GM21515 (cell line): ENCODE measurements at regions not wholly inside any gene's neighbourhood (a gene's known extent, or its start where the extent isn't known, plus 50 kb on each side); places are given as distances from the start of the nearest gene placed in this dataset.

ENCODE experiments used
- ATAC-seq: cut with Tn5 transposase; IDR thresholded peaks from one replicate; pipeline ENCODE4 v1.9.1; 2021; ENCODE audit not compliant: unreplicated experiment

DNA sequence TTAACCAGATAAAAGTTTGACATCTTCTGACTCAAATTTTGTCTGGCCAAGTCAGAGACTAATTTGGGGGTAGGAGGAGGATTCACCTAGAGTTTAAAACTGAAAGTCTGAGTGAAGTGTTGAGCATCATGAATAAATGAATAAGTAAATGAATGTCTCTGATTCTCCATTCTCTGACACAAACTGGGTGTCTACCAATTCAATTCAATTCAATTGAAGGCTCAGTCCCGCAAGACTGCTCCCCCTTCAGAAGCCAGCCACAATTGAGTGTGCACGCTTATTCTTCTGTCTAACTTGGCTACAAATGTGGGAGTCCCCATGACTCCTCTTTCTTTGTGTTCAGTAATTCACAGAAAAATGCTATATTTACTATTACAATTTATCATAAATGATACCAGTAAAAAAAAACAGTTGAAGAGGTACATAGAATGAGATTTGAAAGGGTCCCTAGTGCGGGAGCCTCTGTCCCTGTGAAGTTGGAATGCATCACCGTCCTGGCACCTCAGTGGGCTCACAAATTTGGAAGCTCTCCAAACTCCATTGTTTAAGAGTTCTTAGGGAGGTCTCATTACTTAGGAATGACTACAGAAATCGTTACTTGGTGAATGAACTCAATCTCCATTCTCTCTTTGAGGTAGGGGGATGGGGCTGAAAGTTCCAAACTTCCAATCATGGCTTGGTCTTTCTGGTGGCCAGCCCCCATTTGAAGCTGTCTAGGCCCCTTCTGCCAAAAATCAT lies 243.7 kb upstream of the PHYHIPL start:
- no peak for ATAC-seq

DNA sequence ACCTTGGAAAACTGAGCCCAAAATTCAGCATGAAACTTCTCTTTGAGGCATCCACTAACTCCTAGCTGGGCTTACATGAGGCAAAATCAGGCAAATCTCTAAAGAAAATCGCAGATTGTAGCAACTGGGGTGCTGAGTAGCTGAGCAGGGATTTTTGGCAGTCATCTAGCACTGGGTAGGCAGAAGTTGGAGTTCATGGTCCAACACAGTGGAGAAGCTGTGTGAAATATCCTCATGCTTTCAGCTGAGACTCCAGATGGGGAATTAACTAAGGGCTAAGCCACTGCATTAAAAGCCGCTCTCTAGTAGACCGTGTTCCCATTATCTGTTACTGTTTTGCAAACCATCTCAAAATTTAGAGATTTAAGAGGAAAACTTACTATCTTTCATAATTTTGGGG lies 240.1 kb upstream of the PHYHIPL start:
- ATAC-seq = no peak

DNA sequence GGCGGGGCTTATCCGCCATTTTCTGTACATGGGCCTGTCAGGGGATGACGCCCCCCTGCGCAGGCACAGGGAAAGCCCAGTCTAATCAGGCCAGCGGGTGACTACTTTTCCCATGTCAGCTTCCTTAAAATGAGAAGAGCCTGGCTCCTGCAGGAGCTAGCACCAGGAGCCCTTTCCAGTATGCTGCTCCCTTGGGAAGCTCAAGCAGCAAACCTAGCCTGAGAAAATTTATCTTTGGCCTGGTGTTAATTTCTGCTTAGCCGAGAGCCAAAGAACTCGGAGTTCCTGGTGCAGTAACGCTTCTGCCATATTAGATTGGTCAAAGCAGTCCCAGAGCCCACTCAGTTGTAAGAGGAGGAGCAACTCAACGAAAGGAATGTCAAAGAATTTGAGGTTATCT lies 239.0 kb upstream of the PHYHIPL start:
- no peak for ATAC-seq

DNA sequence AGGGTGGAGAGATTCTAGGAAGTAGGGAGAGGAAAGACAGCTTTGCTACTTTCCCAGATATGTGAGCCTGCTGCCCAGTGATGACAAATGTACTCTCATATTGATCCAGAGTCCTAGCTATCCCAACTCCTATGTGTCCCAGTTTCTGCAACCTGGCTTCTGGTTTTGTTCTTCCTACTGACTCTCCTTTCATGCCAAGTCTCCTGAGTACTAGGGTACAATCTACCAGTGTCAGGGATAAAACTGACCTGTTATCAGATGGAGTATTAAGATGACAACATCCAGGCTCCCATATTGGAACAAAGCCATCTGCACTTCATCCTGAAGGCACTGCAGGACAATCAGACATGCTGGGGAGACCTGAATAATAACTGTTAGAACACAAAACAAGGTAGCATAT lies 233.7 kb upstream of the PHYHIPL start:
- no peak for ATAC-seq

DNA sequence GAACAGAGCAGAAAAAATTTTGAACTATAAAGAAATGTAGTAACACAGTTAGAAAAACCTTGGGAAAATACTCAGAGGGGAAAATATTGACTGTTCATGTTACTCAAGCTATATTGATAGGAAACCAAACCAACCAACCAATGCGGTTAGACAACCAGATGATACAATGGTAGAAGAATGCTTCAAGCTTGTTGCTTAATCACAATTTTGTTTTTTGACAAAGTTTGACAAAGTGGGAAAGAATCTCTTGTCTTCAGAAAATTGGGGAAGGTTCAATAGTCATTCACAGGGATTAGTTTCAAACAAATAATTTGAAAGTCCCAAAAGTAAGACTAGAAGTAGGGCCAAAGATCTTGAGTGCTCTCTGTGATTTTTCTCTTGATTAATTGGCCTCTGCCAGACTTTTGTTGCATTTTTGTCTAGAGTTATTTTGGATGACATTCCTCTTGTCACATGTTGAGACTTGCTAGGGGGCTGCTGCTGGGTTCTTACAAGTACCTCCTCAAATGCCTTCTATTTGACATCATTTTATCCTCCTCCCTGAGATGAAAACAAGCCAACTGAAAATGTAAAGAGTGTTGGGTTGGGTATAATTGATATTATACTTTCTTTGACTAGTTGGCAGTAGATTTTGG lies 233.1 kb upstream of the PHYHIPL start:
- no peak for ATAC-seq

DNA sequence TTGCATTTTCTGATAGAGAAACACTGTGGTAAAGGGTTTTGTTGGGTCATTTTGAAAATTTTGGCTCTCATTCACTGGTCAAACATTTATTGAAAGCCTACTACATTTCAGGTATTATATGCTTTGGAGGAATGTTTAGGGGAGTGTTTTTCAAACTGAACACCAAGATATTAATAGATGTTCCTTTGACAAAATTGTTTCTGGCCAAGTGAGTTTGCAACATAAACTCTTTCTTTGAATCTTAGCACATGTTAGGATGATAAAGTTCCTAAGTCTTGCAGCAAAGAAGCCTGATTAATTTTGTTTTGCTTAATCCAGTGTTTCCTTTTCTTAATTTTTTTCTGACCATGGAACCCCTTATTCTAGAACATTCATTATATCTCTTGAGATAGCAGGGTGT lies 232.5 kb upstream of the PHYHIPL start:
- no peak for ATAC-seq

DNA sequence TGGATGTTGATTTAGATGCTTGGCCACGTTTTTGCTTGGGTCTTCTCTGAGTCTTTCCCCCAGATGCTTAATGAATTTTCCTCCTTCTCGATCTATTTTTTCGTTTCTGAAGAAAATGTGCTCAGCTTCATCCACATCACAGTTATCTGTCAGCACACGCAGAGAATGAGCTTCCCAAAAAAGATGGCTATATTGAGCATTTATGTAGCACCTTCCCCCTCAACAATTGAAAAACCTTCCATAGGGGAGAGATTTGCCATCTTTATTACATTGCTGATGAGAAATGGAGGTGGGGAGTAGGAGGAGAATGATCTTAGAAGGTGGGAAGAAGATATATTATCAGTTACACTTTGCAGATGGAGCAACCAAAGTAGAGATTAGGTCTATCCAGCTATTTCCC lies 228.1 kb upstream of the PHYHIPL start:
- ATAC-seq = no peak

DNA sequence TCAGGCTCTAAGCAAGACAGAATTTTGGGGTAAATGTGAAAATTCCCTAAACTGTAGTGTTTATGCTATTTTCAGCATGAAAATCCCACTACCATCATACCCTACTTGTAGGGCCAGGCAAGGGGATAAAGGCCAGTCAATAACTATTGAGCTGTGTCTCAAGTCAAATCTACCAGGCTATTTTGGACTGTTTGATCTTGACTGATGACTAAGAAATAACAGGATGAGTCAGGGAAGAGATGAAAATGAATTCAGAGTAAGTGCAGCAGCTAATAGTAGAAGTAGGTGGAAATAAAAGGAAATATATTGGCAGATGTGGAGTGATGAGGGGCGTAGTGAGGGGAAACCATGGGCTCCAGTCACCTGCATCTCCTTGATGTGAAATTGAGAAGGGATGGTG lies 225.8 kb upstream of the PHYHIPL start:
- ATAC-seq = no peak

DNA sequence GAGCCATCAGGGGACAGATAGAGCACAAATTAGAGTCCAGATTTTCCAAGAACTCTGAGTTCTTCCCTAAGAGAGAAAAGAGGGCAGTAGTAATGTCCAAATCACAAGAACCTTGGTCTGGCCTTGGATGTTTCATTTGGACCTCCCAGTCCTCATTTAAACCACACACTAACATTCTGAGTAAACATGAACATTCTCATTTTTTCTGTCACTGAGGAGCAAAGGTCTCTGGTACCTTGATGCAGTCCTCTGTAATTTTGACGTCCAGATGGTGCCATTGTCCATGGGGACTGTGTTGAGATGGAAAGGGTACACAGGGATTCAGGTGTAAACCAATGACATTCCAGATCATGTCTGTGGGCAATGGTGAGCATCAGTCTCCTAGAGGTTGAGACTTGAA lies 225.4 kb upstream of the PHYHIPL start:
- no peak for ATAC-seq

DNA sequence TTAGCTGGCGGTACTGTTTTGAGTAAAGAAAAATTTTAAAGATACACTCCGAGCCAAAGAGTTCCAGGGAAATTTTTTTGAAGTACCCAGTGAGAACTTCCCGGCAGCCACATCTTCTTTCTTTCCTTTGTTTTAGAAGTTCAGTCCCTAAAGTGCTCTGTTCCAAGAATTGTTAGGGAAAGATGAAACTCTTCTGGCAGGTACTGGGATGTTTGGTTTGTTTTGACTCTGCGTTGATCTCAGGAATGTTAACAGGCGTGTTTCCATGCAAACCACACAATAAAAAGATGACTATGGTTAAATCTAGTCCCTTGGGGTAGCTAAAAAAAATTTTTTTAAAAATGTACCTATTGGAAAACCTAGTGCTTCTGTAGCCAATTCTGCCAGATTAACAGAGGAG lies 224.7 kb upstream of the PHYHIPL start:
- ATAC-seq = no peak

DNA sequence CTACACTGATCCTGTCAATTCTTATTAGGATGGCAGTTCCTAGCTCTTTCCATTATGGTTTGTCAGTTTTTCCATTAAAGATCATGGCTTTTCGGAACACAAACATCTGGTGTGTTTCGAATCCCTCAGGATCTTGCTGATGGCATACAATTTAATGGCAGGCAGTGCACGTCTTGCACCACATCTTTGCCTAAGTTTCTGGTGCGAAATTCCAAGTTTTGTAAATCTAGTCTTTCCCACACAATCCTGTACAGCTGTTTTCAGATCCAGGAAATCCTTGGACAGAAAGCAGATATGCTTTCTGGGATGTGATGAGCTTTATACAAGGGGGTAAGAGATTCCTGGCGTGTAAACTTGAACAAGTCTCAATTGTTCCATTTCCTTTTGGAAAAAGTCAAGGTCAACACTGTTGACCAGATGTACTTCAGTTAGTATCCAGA lies 224.3 kb upstream of the PHYHIPL start:
- no peak for ATAC-seq

DNA sequence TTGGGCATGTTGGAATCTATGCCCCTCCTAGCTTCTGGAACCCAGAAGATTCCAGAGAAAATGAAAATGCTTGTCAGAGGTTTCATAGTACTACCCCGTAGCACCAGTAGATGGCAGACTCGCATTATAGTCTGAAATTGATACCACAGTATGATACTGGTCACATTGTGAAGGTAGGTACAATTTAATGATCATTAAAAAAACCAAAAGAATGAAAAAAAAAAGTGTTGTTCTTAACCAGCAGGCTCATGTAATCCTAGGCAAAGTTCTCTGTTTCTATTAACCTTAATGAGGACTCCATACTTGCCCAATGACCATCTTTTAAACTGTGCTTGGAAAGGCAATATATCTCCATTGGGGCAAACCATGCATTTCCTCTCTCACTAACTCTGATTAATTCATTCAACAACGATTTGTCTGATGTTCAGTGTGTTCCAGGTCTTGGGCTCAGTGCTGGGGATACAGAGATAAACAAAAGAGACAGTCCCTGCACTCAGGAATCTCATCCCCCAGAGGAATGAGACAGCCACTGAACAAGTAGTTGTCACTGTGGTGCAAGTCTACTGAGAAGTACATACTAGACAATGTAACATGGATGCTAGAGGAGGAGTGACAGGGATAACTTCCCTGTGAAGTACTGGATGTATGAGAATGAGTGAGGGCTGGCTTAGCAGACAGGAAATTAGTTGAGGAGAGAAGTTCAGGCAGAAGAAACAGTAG lies 223.5 kb upstream of the PHYHIPL start:
- peak; percentile 80 for ATAC-seq

DNA sequence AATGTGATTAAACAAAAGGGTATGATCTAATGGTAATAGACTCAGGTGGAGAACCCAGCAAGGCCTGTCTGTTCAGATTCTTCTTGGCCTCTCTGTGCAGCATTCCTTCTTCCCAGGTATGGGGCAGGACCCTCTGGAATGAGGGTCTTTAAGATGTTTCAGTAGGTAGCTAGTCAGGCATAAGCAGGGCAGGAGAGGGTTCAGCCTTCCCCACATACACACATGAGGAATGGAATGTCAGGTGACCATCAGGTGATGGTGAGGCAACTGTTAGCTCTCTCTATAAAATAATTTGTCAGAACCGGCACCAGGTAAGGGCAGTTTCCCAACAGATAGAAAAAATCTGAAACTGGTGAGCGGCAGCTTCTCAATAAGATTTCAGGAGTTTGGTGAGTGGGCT lies 222.3 kb upstream of the PHYHIPL start:
- no peak for ATAC-seq

DNA sequence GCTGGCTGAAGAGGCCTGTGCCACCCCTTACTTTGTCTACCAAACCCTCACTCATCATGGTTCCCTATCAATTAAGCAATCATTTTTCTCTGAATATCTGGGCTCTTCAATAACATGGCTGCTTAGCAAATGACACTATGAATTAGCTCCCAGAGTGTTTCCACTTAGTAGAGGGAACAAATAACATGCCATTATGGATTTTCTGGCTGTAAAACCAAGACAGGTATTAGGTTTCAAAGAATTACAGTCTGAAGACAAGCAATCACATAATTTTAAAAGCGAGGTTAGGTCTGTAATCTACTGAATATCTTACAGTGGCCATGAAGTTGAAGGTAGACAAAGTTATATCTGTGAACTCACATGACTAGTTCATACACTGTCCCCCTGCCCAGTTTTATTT lies 220.8 kb upstream of the PHYHIPL start:
- no peak for ATAC-seq

DNA sequence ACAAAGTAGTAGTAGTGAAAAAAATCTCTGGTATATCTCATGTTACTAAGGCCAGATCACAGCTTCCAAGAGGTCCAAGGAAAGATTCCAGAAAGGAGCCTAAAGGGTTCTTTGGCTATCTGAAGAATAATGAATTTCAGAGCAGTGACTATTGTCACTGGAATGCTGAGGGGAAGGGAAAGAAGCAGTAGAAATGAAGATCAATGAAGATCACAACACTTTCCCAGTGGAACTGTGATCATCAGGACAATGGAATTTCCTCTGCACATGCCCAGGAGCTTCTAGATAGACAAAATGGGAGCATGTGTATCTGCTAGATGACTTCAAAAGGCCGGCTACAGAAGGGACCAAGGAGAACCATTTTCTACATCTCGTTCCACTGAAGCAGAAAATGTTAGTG lies 219.5 kb upstream of the PHYHIPL start:
- no peak for ATAC-seq

DNA sequence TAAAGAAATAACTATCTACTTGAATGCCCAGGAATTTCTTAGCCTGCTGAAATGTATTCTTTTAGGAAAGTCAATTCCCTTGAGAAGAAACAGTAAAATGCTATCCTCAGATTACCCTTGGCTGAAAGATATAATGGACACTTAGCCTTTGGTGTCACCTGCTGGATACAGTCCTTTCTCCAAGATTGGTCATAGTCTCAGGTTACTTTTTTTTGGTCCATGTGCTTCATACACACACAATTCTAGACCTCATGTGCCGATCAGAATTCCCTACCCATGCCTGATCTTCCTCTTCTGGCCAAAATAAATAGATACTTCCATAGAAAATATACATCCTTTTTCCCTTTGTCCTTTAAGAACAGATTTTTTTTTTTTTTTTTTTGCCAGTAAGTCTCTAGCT lies 218.9 kb upstream of the PHYHIPL start:
- ATAC-seq = no peak

DNA sequence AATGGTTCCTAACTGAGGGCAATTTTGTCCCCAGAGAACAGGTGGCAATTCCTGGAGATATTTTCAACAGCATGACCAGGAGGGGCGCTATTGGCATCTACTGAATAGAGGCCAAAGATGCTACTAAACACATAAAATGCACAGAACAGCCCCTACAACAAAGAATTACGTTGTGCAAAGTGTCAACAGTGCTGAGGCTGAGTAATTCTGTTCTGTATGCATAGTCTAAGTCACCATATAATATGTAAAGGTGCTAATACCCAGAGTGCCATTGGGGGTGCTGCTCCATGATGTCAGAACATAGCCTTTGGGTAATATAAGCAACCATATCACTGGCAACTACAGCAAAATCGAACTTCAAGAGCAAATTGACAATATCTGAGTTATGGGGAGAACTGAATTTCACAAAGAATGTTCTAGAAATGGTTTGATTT lies 213.3 kb upstream of the PHYHIPL start:
- ATAC-seq = no peak

DNA sequence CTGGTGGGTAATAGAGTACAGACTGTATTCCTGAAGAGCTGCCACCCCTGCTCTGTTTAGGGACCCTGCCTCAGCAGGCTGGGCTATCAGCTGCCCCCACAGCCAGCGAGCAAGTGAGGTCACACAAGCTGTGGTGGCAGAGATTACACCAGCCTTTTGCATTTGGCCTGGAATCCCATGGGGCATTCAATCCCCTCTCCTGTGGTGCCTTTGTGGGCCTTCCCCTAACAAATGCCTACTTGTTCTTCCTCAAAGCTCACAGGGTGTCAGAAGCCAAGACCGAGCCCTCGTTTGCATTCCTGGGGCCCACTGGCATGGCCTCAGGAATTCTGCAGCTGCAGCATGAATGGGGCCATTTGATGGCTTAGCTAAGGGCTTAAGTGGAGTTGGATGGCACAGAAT lies 212.7 kb upstream of the PHYHIPL start:
- ATAC-seq = no peak

DNA sequence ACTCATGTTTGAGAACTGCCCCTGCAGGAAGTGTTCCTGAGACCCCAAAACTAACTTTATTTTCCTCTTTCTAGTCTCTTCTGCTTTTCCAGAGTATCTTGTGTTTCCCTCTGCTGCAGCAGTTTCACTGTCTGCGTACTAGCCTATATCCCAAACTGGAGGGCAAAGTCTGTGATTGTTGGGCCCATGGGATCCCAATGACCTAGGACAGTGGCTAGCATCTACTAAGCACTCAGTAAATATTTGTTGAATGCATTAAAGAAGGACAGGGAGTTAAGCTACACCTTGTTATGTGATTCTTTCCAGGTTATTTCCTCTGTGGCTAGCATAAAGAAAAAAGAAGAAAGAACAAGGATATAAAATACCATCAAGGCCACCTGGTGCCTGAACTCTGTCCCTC lies 210.6 kb upstream of the PHYHIPL start:
- no peak for ATAC-seq

DNA sequence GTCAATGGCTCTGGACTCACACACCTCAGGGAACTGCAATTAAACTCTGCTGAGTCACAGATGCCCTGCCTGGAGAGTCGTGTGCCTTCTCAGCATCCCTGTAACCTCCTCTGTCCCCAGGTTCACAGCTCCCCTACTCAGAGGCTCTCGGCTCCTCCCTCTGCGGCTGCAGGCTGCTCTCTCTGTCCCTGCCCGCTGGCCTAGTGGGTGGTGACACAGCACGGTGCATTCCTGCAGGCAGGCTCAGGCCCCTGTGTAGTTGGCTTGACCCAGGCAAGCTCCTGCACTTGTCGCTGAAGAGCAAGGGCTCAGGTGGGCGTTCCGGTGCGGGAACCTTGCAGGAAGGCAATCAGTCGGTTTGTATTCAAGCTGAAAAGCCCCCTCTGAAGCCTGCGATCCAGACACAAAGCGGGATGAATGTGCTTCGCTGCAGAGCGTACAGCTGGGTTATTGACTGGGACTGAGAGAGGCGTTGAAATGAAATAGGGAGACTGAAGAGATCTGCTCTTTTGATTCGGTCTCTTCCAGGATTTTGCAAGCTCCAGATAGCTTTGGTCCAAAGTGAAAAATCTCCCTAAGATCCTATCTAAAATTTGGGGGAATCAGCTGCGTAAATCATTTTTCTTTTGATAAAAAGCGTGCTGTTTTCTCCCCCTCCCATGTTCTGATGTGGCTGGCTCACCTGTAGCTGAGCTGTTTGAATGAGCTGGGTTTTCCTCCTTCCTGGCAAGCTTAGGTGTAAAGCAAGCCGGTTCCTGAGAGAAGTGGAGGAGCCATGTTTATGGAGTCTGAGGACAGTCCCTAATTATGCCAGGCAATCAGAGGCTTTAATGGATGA lies 208.7 kb upstream of the PHYHIPL start:
- no peak for ATAC-seq

DNA sequence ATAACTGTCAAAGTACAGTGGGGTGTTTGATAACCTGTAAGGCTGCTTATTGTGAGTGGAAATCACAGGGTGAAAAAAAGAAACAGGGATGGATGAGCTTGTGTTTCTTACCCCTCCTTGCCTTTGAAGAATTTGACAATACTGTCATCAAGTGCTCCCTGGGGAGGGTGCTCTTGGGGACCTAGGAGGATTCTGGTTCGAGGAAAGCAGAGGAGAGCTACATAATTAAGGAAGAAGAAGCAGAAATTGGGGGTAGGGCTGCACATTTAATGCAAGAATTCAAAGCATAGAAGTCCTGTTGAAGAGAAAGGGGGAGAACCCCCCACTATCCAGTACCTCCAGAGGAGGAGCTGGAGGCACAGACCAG lies 208.1 kb upstream of the PHYHIPL start:
- ATAC-seq = no peak
